GM04503 (cell line): ENCODE measurements at regions not wholly inside any gene's neighbourhood (a gene's known extent, or its start where the extent isn't known, plus 50 kb on each side); places are given as distances from the start of the nearest gene placed in this dataset.

Experiments
- DNase-seq: peaks from one replicate; pipeline ENCODE4 v3.0.0-alpha.2; 2012; ENCODE audit warnings: low read depth

GRCh38 chr7:85074-85882 is 107.1 kb upstream of the FAM20C start:
- no peak for DNase-seq

DNA sequence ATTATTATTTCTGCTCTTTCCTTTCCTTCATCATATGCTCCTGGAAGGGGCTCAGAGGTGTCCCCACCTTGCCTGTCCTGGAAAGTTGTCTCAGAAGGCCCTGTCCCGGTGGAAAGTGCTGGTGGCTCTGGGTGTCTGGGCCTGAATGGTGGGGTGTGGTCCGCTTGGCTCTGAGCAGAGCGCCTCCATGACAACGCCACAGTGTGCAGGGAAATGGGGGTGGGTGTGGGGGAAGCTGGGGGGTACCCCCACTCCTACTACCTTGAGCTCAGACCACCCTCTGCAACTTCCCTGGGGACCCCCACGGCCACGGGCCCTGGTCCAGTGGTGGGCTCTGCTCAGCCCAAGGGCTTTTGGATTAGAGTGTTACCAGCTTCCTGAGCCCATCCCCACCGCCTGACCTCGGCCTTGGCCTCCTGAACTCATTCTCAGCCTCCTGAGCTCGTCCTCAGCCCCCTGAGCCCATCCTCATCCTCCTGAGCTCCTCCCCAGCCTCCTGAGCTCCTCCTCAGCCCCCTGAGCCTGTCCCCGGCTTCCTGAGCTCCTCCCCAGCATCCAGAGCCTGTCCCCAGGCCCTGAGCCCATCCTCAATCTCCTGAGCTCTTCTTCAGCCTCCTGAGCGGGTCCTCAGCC is 106.4 kb upstream of the FAM20C start:
- DNase-seq: no peak

GRCh38 chr7:86629-87028 is 105.7 kb upstream of the FAM20C start:
- DNase-seq: no peak

- no peak for DNase-seq
Measured at GRCh38 chr7:87047-87446, 105.3 kb upstream of the FAM20C start.

DNA sequence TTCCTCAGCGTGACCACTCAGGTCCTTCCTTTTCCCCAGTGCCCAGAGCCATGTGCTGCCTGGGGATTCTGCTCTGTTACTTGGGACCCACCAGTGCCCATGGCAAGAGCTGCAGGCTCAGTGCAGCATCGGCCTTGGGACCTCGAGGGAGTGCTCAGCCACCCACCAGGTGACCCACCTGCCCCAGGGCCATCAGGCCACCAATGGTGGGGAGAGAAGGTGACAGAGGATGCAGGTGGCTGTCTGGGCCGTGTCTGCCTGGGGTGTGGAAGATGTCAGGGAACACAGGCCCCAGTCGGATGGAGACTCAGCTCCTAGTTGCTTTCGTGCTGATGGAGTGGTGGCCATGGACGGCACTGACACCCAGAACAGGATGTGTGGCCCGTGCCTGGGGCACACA is 104.7 kb upstream of the FAM20C start:
- DNase-seq: no peak

DNA sequence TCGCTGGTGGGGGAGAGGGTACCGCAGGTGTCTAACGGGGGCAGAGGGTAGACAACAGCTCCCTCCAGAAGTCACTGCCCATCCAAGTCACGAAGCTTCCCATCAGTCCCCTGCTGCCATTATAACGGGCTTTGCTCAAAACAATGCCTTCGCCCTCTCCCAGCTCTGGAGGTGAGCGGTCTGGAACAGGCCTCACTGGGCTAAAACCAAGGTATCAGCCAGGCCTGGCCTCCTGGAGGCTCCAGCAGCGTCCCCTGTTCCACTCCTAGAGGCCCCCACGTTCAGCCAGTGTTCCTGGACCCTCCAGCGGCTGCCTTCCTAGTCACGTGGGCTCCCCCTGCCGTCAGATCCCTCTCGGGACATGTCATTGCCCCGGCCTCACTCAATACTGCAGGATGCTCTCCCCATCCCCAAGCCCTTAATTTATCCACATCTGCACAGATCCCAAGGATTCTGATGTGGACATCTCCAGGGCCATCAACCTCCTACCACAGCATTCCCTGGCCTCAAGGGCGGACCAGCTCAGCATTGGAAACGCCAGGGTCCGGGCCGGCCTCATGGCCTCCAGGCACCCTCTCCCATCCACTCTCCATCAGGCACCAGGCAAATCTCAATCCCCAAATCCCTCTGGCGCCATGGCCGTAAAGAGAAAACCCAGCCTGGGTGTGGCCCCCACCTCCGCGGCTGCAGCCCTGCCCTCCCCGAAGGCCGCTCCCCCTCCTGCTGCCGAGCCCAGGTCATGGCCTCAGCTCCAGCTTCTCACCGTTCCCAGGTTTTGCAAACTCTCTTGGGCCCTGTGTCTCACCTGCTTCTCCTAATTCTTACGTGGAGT is 104.1 kb upstream of the FAM20C start:
- no peak for DNase-seq

DNA sequence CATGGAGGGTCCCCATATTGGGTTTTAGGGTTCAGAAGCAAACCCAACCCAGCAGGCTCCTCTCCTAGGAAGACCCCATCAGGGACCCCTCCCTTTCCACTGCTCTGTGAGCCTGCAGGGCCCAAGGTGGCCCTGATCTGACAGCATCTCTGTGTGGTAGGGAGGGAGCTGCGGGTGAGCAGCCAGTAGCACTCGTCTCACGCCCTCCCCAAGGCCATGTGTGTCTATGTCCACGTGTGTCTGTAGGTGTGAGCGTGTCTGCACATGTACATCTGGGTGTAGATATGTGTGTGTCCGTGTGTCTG is 103.5 kb upstream of the FAM20C start:
- DNase-seq: no peak

GRCh38 chr7:89232-90019 is 102.9 kb upstream of the FAM20C start:
- DNase-seq: peak; percentile 76

- no peak for DNase-seq
Measured at GRCh38 chr7:90111-91063, 102.0 kb upstream of the FAM20C start.

DNA sequence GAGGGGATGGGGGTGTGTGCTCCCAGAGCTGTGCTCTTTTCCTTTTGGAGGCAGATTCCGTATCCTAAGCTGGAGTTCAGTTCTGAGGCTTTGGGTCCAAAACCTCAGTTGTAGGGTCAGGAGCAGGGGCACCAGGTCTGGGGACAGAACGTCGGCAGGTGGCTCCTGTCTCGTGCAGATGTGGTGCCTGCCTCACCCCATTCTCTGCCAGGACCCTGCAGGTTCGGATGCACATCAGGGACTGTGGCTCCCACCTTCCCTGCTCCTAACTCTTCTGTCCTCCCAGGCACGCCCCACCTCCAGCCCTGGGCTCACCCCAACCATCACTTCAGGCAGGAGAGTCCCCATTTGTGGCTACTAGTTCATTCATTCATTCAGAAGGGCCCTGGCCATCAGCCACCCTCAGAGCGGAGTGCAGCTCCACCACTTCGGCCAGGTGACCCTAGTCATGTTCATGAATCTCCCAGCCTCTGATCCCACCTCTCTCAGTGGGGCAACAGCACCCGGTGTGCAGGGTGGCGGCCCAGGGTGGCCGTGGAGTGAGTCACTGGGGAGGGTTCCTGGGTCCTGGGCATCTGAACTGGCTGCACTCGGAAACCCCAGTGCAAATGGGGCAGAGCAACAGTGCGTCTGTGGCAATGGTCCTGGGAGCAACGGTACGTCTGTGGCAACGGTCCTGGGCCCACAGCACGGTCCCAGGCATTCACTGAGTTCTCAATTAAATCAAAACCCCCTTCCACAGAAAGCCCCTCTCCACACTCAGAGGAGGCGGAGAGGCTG is 100.8 kb upstream of the FAM20C start:
- DNase-seq: no peak

DNA sequence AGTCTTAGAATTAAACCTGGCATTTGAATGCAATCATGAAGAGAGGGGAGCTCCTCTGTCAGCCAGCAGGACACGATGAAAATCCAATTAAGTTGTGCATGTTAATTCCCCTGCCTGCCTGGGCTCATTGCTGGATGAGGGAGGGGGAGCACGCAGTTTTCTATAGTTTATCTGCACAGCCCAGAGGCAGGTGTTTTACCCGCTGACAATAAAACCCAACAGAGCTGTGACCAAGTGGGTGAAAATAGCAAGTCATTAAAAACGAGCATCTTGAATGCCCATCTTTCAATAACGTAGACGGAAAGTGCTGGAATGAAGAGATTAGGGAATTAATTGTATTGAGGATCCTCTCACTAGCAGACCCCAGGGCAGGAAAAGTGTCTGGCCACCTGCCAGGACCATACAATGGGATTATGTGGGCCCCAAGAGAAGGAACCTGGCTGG is 100.1 kb upstream of the FAM20C start:
- no peak for DNase-seq

DNA sequence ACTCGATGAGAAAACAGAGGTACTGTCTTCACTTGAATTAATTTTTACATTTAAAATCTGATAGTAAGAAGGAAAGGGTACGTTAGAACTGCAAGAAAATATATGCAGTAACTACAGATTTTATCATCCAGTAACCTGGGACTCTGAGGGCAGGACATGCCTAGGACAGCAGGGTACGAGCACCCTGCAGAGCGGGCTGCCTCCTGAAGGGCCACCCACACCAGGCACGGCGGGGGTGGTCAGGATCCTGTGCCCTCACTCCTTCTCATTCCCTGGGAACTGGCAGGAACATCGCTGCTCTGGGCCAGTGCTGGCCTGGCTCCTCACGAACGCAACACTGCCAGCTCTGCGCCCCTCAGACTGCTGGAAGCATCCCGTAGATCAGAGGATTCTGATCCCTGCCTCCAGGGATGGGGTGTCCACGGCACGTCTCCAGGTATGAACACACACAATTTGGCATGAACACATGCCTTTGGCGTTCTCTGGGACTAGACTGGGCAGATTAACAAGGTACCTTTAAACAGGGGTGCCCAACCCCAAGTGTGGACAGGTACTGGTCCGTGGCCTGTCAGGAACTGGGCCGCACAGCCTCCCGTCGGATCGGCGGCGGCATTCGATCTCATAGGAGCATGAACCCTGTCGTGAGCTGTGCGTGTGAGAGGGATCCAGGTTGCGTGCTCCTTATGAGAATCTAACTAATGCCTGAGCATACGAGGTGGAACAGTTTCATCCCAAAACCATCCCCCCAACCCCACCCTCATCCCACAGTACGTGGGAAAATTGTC is 99.3 kb upstream of the FAM20C start:
- DNase-seq: no peak

DNA sequence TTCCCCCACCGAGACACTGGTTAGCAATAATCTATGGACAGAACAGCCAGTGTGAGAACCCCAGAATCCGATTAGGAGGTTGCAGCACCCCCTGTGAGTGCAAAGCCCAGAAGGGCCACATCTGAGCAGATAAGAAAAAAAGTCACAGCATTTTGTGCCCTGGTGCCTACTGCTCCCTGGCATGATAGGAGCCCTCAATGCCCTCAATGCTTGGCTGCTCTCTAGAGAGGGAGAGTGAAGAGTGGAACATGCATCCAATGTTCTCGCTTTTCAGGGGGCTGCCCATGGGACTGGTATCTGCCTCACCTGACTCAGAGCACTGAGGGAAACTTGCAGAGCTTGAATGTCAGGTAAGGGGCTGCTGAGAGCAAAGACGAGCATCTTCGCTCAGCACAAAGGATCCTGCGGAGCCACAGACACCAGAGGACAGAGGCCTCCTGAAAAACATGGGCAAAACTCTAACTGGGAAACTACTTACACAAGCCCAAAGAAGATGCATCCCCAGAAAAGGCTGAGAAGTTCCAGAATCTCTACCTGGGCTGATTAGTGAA is 98.0 kb upstream of the FAM20C start:
- no peak for DNase-seq

DNA sequence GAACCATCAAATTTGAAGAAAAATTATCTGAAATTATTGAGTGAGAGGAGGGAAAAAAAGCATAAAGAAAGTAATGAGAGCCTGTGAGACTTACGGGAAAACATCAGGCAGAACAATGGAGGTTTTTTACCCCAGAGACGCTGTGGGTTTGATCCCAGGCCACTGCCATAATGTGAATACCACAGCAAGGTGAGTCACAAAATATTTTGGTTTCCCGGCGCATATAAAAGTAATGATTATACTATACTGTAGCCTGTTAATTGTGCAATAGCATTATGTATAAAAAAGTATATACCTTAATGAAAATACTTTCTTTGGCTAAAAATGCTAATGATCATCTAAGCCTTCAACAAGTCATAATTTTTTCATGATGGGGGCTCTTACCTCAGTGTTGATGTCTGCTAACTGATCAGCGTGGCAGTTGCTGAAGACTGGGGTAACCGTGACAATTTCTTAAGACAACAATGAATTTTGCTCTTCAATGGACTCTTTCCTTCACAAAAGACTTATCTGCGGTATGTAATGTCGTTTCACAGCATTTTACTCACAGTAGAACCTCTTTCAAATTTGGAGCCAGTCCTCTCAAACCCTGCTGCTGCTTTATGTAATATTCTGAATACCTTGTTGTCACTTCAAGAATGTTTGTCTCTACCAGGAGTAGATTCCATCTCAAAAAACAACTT is 97.0 kb upstream of the FAM20C start:
- no peak for DNase-seq

DNA sequence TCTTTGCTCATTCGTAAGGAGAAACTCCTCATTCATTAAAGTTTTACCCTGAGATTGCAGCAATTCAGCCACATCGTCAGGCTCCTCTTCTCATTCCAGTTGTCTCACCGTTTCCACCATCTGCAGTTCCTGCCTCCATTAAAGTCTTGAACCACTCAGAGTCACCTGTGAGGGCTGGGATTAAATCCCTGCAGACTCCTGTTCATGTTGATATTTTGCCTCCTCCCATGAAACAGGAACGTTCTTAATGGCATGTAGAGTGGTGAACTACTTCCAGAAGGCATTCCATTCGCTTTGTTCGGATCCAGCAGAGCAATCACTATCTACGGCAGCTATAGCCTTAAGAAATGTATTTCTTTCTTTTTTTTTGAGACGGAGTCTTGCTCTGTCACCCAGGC is 96.5 kb upstream of the FAM20C start:
- DNase-seq: no peak

DNA sequence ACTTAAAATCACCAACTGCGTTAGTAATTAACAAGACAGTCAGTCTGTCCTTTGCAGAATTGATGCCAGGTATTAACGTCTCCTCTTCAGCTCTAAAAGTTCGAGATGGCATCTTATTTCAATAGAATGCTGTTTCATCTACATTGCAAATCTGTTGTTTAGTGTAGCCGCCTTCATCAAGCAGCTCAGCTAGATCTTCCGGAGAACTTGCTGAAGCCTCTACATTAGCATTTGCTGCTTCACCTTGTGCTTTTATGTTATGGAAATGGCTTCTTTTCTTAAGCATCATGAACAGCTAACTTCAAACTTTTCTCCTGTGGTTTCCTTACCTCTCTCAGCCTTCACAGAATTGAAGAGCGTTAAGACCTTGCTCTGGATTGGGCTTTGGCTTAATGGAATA is 95.5 kb upstream of the FAM20C start:
- no peak for DNase-seq

GRCh38 chr7:97310-97841 is 95.0 kb upstream of the FAM20C start:
- no peak for DNase-seq
